ENCODE measurements at regions not wholly inside any gene's neighbourhood (a gene's known extent, or its start where the extent isn't known, plus 50 kb on each side); places are given as distances from the start of the nearest gene placed in this dataset.

DNA sequence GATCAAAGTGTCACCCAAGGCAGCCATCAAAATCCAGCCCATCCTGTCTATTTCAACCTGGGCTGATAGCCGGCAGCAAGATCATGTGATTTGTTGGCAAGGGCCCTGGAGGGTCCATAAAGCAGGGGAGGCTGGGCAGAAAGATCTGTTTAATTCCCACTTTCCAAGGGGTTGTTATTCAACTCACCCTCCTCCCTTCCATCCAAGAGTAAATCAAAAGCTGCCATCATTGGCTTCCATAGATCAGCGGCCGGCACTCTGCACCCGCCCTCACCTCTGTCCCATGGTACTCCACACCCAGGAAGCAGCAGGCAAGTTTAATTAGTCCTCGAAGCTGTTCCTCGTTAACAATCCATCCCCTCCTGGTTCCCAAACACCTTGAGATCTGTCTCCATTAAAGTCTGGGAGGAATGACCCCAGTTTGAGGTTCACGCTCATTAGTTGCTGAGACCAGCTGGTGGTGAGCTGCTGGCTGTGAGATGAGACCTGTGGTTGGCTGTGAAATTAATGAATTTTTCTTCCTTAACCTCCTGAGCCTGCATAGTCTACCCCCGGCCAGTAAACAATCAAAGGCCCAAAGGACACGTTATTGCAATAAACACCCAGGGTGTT is 120.6 kb upstream of the CHST15 start (continued):
- TF ChIP-seq, protein P1, sequence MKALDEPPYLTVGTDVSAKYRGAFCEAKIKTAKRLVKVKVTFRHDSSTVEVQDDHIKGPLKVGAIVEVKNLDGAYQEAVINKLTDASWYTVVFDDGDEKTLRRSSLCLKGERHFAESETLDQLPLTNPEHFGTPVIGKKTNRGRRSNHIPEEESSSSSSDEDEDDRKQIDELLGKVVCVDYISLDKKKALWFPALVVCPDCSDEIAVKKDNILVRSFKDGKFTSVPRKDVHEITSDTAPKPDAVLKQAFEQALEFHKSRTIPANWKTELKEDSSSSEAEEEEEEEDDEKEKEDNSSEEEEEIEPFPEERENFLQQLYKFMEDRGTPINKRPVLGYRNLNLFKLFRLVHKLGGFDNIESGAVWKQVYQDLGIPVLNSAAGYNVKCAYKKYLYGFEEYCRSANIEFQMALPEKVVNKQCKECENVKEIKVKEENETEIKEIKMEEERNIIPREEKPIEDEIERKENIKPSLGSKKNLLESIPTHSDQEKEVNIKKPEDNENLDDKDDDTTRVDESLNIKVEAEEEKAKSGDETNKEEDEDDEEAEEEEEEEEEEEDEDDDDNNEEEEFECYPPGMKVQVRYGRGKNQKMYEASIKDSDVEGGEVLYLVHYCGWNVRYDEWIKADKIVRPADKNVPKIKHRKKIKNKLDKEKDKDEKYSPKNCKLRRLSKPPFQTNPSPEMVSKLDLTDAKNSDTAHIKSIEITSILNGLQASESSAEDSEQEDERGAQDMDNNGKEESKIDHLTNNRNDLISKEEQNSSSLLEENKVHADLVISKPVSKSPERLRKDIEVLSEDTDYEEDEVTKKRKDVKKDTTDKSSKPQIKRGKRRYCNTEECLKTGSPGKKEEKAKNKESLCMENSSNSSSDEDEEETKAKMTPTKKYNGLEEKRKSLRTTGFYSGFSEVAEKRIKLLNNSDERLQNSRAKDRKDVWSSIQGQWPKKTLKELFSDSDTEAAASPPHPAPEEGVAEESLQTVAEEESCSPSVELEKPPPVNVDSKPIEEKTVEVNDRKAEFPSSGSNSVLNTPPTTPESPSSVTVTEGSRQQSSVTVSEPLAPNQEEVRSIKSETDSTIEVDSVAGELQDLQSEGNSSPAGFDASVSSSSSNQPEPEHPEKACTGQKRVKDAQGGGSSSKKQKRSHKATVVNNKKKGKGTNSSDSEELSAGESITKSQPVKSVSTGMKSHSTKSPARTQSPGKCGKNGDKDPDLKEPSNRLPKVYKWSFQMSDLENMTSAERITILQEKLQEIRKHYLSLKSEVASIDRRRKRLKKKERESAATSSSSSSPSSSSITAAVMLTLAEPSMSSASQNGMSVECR (CRISPR knock-in tag; IDR thresholded peaks at IDR 0.05; ENCODE audit: borderline replicate concordance), result no peak
- TF ChIP-seq EMX1 (CRISPR knock-in tag; IDR thresholded peaks at IDR 0.05) (no peak), RORB (CRISPR knock-in tag; IDR thresholded peaks at IDR 0.05) (no peak), JAZF1 (CRISPR knock-in tag; IDR thresholded peaks at IDR 0.05) (no peak)

DNA sequence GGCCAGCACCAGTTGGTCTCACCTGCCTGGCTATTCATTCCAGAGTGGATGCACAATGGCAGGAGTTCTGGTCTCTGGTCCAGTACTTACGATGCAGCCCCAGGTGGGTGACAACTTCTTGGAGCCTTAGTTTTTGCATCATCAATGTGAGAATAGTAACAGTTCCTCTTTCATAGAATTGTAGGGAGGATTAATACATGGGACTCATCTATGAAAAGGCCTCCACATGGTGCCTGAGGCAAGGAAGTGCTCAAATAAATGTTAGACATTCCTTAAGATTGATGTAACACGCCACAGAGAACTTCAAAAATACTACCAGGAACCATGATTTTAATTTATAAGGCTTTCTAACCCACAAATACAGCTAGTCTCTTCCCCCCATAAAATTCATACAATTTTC is 120.1 kb upstream of the CHST15 start:
- DNase-seq (ENCODE audit: low spot score), result no peak
- Mint-ChIP-seq H3K36me3 (no peaks in the 10 kb centered on the region), H3K27me3 (ENCODE audit: low read depth) (no peaks in the 10 kb centered on the region; the same call in 1 of the 2 replicates), H3K9me3 (peaks cover 17% of the 10 kb centered on the region), H3K27ac (no peak overlapping the region), H3K4me3 (no peak overlapping the region), H3K4me1 (no peaks in the 10 kb centered on the region)
- ChIA-PET CTCF (no interaction called here), POLR2A (no interaction called here)
- TF ChIP-seq, protein P2, sequence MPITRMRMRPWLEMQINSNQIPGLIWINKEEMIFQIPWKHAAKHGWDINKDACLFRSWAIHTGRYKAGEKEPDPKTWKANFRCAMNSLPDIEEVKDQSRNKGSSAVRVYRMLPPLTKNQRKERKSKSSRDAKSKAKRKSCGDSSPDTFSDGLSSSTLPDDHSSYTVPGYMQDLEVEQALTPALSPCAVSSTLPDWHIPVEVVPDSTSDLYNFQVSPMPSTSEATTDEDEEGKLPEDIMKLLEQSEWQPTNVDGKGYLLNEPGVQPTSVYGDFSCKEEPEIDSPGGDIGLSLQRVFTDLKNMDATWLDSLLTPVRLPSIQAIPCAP (CRISPR knock-in tag; IDR thresholded peaks at IDR 0.05), result no peak
- no peak for TF ChIP-seq ZNF423 (CRISPR knock-in tag; IDR thresholded peaks at IDR 0.05)
- no peak for TF ChIP-seq ERG (CRISPR knock-in tag; IDR thresholded peaks at IDR 0.05)
- no peak for TF ChIP-seq ETV6 (CRISPR knock-in tag; IDR thresholded peaks at IDR 0.05)
- TF ChIP-seq ZNF671 (CRISPR knock-in tag; IDR thresholded peaks at IDR 0.05), result no peak
- no peak for TF ChIP-seq CTCF (IDR thresholded peaks at IDR 0.05)
- no peak for TF ChIP-seq GRHL2 (CRISPR knock-in tag; IDR thresholded peaks at IDR 0.05; ENCODE audit: insufficient replicate concordance, severe bottlenecking)
- TF ChIP-seq, protein P3, sequence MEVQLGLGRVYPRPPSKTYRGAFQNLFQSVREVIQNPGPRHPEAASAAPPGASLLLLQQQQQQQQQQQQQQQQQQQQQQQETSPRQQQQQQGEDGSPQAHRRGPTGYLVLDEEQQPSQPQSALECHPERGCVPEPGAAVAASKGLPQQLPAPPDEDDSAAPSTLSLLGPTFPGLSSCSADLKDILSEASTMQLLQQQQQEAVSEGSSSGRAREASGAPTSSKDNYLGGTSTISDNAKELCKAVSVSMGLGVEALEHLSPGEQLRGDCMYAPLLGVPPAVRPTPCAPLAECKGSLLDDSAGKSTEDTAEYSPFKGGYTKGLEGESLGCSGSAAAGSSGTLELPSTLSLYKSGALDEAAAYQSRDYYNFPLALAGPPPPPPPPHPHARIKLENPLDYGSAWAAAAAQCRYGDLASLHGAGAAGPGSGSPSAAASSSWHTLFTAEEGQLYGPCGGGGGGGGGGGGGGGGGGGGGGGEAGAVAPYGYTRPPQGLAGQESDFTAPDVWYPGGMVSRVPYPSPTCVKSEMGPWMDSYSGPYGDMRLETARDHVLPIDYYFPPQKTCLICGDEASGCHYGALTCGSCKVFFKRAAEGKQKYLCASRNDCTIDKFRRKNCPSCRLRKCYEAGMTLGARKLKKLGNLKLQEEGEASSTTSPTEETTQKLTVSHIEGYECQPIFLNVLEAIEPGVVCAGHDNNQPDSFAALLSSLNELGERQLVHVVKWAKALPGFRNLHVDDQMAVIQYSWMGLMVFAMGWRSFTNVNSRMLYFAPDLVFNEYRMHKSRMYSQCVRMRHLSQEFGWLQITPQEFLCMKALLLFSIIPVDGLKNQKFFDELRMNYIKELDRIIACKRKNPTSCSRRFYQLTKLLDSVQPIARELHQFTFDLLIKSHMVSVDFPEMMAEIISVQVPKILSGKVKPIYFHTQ (CRISPR knock-in tag; IDR thresholded peaks at IDR 0.05), result no peak
- no peak for ATAC-seq

GRCh38 chr10:124212702-124213101 is 119.3 kb upstream of the CHST15 start:
- Mint-ChIP-seq H3K27ac (no peak overlapping the region), H3K4me1 (no peaks in the 10 kb centered on the region), H3K36me3 (no peaks in the 10 kb centered on the region), H3K4me3 (no peak overlapping the region), H3K9me3 (peaks cover 23% of the 10 kb centered on the region), H3K27me3 (ENCODE audit: low read depth) (no peaks in the 10 kb centered on the region; the same call in 1 of the 2 replicates)
- ATAC-seq (no peak), DNase-seq (ENCODE audit: low spot score) (no peak)
- CTCF ChIA-PET, result no interaction called here
- POLR2A ChIA-PET, result no interaction called here
- TF ChIP-seq EMX1 (CRISPR knock-in tag; IDR thresholded peaks at IDR 0.05), result no peak
- TF ChIP-seq PRRX2 (CRISPR knock-in tag; IDR thresholded peaks at IDR 0.05), result no peak
- TF ChIP-seq ZNF232 (CRISPR knock-in tag; IDR thresholded peaks at IDR 0.05), result no peak
- TF ChIP-seq NFE2L1 (CRISPR knock-in tag; IDR thresholded peaks at IDR 0.05), result no peak
- TF ChIP-seq ZNF317 (CRISPR knock-in tag; IDR thresholded peaks at IDR 0.05; ENCODE audit: borderline replicate concordance, low read depth), result no peak
- no peak for TF ChIP-seq TEAD4 (CRISPR knock-in tag; IDR thresholded peaks at IDR 0.05)
- no peak for TF ChIP-seq GABPB1 (CRISPR knock-in tag; IDR thresholded peaks at IDR 0.05)
- no peak for TF ChIP-seq ZBTB43 (CRISPR knock-in tag; IDR thresholded peaks at IDR 0.05)
- TF ChIP-seq JAZF1 (CRISPR knock-in tag; IDR thresholded peaks at IDR 0.05), result no peak
- TF ChIP-seq, protein P4, sequence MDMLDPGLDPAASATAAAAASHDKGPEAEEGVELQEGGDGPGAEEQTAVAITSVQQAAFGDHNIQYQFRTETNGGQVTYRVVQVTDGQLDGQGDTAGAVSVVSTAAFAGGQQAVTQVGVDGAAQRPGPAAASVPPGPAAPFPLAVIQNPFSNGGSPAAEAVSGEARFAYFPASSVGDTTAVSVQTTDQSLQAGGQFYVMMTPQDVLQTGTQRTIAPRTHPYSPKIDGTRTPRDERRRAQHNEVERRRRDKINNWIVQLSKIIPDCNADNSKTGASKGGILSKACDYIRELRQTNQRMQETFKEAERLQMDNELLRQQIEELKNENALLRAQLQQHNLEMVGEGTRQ (CRISPR knock-in tag; IDR thresholded peaks at IDR 0.05), result no peak
- TF ChIP-seq KAT7 (CRISPR knock-in tag; IDR thresholded peaks at IDR 0.05; ENCODE audit: borderline replicate concordance), result no peak
- TF ChIP-seq ZNF671 (CRISPR knock-in tag; IDR thresholded peaks at IDR 0.05), result no peak

All from WTC11 (cell line).